Activated CD8-positive, alpha-beta T cell treated with anti-CD3 and anti-CD28 coated beads for 36 hours (primary cell): ENCODE measurements at regions not wholly inside any gene's neighbourhood (a gene's known extent, or its start where the extent isn't known, plus 50 kb on each side); places are given as distances from the start of the nearest gene placed in this dataset.
"Not testable (repeated sequence)": the region's sequence is repeated elsewhere in the genome, so short reads cannot be mapped to it uniquely, and the experiment has no call there.

Experiments
- ATAC-seq: fragments of 200-7000 bp; cut with Tn5 transposase; one replicate; pipeline ENCODE4 v1.10.0; 2021; ENCODE audit warnings: mild to moderate bottlenecking, moderate library complexity
- CTCF ChIA-PET: fragments of 350-600 bp; sonication (Branson Sonifier 250); formaldehyde crosslinking; loops from one replicate; lab custom pipeline; 2021; ENCODE audit warnings: antibody characterized with exemption; lab: Charles Lee
- POLR2A ChIA-PET: fragments of 350-600 bp; sonication (Branson Sonifier 250); formaldehyde crosslinking; loops from one replicate; lab custom pipeline; 2021; ENCODE audit warnings: antibody characterized with exemption; lab: Charles Lee
- DNase-seq: peaks from one replicate; pipeline ENCODE4 v3.0.0-alpha.2; 2020
- H3K27ac Mint-ChIP-seq: one replicate; pipeline ENCODE4 v1.8.0; 2021; ENCODE audit warnings: mild to moderate bottlenecking, mixed read lengths
- H3K27me3 Mint-ChIP-seq: one replicate; pipeline ENCODE4 v1.8.0; 2021; ENCODE audit warnings: mixed read lengths
- H3K36me3 Mint-ChIP-seq: one replicate; pipeline ENCODE4 v1.8.0; 2021; ENCODE audit warnings: low read depth, mixed read lengths
- H3K4me1 Mint-ChIP-seq: one replicate; pipeline ENCODE4 v1.8.0; 2021; ENCODE audit warnings: low read depth, mixed read lengths
- H3K4me3 Mint-ChIP-seq: one replicate; pipeline ENCODE4 v1.8.0; 2021; ENCODE audit warnings: mild to moderate bottlenecking, moderate library complexity, mixed read lengths
- H3K9me3 Mint-ChIP-seq: one replicate; pipeline ENCODE4 v1.8.0; 2021; ENCODE audit warnings: mixed read lengths
- CTCF ChIP-seq: fragments of 200-600 bp; IDR thresholded peaks from one replicate; pipeline ENCODE4 v1.8.0; 2022; ENCODE audit warnings: antibody characterized with exemption, mild to moderate bottlenecking
- intact Hi-C: fragments of 100-400 bp; cut with micrococcal nuclease; formaldehyde crosslinking; loops from one replicate; pipeline ENCODE4 v1.10.0; 2022

- POLR2A ChIA-PET = no interaction called here
- H3K4me3 Mint-ChIP-seq = no peak overlapping the region
- no peak overlapping the region for H3K27ac Mint-ChIP-seq
- CTCF ChIA-PET = no interaction called here
- ATAC-seq (no peak), DNase-seq (no peak)
- no peaks in the 10 kb centered on the region for H3K36me3 Mint-ChIP-seq
- peaks cover 1% of the 10 kb centered on the region for H3K9me3 Mint-ChIP-seq
- H3K4me1 Mint-ChIP-seq = no peaks in the 10 kb centered on the region
- no peak for TF ChIP-seq CTCF
- H3K27me3 Mint-ChIP-seq = no peaks in the 10 kb centered on the region
- intact Hi-C loops = no loop called here
Observed at GRCh38 chr3:104190681-104191080, 1176.0 kb upstream of the ALCAM start.

- POLR2A ChIA-PET = no interaction called here
Observed at GRCh38 chr3:104198131-104198530, 1168.6 kb upstream of the ALCAM start.

GRCh38 chr3:104206925-104207324, 1159.8 kb upstream of the ALCAM start:
- Mint-ChIP-seq H3K4me3 (no peak overlapping the region), H3K36me3 (no peaks in the 10 kb centered on the region), H3K27ac (no peak overlapping the region), H3K9me3 (no peaks in the 10 kb centered on the region), H3K27me3 (no peaks in the 10 kb centered on the region), H3K4me1 (no peaks in the 10 kb centered on the region)
- intact Hi-C loops = no loop called here
- no peak for ATAC-seq
- DNase-seq = no peak
- POLR2A ChIA-PET = no interaction called here
- no peak for TF ChIP-seq CTCF
- CTCF ChIA-PET = no interaction called here

More at GRCh38 chr3:104198131-104198530, 1168.6 kb upstream of the ALCAM start:
- Mint-ChIP-seq H3K36me3 (no peaks in the 10 kb centered on the region), H3K4me3 (no peak overlapping the region), H3K27me3 (no peaks in the 10 kb centered on the region), H3K4me1 (no peaks in the 10 kb centered on the region), H3K9me3 (no peaks in the 10 kb centered on the region), H3K27ac (no peak overlapping the region)
- intact Hi-C loops = no loop called here
- no peak for TF ChIP-seq CTCF
- CTCF ChIA-PET = no interaction called here
- ATAC-seq = no peak
- no peak for DNase-seq

- no peak overlapping the region for H3K27ac Mint-ChIP-seq
- H3K4me3 Mint-ChIP-seq = no peak overlapping the region
- no peaks in the 10 kb centered on the region for H3K36me3 Mint-ChIP-seq
- H3K27me3 Mint-ChIP-seq = no peaks in the 10 kb centered on the region
- no peak for ATAC-seq
- intact Hi-C loops = no loop called here
- DNase-seq = no peak
- ChIA-PET CTCF (no interaction called here), POLR2A (no interaction called here)
- H3K4me1 Mint-ChIP-seq = no peaks in the 10 kb centered on the region
- no peaks in the 10 kb centered on the region for H3K9me3 Mint-ChIP-seq
- TF ChIP-seq CTCF = no peak
Observed at GRCh38 chr3:104214277-104214676, 1152.4 kb upstream of the ALCAM start.

- H3K4me1 Mint-ChIP-seq = no peaks in the 10 kb centered on the region
- no peak overlapping the region for H3K27ac Mint-ChIP-seq
- no peak overlapping the region for H3K4me3 Mint-ChIP-seq
- POLR2A ChIA-PET = no interaction called here
- no peaks in the 10 kb centered on the region for H3K36me3 Mint-ChIP-seq
- no peaks in the 10 kb centered on the region for H3K9me3 Mint-ChIP-seq
- no peak for TF ChIP-seq CTCF
- DNase-seq (no peak), ATAC-seq (no peak)
- CTCF ChIA-PET = no interaction called here
- H3K27me3 Mint-ChIP-seq = no peaks in the 10 kb centered on the region
- intact Hi-C loops = no loop called here
Observed at GRCh38 chr3:104214937-104215336, 1151.8 kb upstream of the ALCAM start.

GRCh38 chr3:104219046-104219445, 1147.7 kb upstream of the ALCAM start:
- intact Hi-C loops, H3K4me1 Mint-ChIP-seq, POLR2A ChIA-PET, DNase-seq, ATAC-seq, H3K36me3 Mint-ChIP-seq, H3K27me3 Mint-ChIP-seq, CTCF ChIA-PET, H3K9me3 Mint-ChIP-seq, H3K27ac Mint-ChIP-seq, H3K4me3 Mint-ChIP-seq: not testable (repeated sequence)
